DMS153 treated with DMSO at 0.1 percent for 48 hours (cell line): ENCODE measurements at regions not wholly inside any gene's neighbourhood (a gene's known extent, or its start where the extent isn't known, plus 50 kb on each side); places are given as distances from the start of the nearest gene placed in this dataset.
"Not testable (repeated sequence)": the region's sequence is repeated elsewhere in the genome, so short reads cannot be mapped to it uniquely, and the experiment has no call there.

ENCODE experiments used
- DNase-seq: peaks from one replicate; lab custom pipeline; 2025; ENCODE audit not compliant: unreplicated experiment; lab: John Stamatoyannopoulos, UW

- DNase-seq = no peak
Observed at GRCh38 chr12:34402228-34402898, 380.1 kb downstream of the ALG10 start.

GRCh38 chr12:34402899-34403705 is 380.8 kb downstream of the ALG10 start:
- DNase-seq = no peak

GRCh38 chr12:34403706-34404376 is 381.5 kb downstream of the ALG10 start:
- no peak for DNase-seq

GRCh38 chr12:34404377-34405285 is 382.3 kb downstream of the ALG10 start:
- no peak for DNase-seq

- DNase-seq = no peak
Observed at GRCh38 chr12:34405286-34406227, 383.3 kb downstream of the ALG10 start.

GRCh38 chr12:34406228-34406995 is 384.1 kb downstream of the ALG10 start:
- DNase-seq = no peak

- no peak for DNase-seq
Observed at GRCh38 chr12:34406996-34407300, 384.7 kb downstream of the ALG10 start.

GRCh38 chr12:34407813-34408212 is 385.5 kb downstream of the ALG10 start:
- DNase-seq = no peak

GRCh38 chr12:34431509-34431908 is 409.2 kb downstream of the ALG10 start:
- DNase-seq = not testable (repeated sequence)
